Pancreas (tissue), 10 donors: ENCODE measurements at regions not wholly inside any gene's neighbourhood (a gene's known extent, or its start where the extent isn't known, plus 50 kb on each side); places are given as distances from the start of the nearest gene placed in this dataset.

Experiments
- ATAC-seq, 4 donors: fragments of 200-7000 bp; cut with Tn5 transposase; one replicate each; pipeline versions ENCODE4 v1.8.0 to v1.9.1; 2020; ENCODE audit warnings: mild to moderate bottlenecking in 4 of 4, moderate library complexity in 4 of 4
- DNase-seq, 6 donors: peaks; one replicate each; pipeline ENCODE4 v3.0.0-alpha.2; 2020
- FAIRE-seq: peaks from 2 replicates; lab custom pipeline; 2012; peaks lifted over from hg19 to GRCh38; lab: Jason Lieb, UNC
- H3K27ac ChIP-seq, 4 donors: fragments of 200-600 bp; sonication (generic); 1 replicate in 3 of 4; 2 replicates in 1 of 4; pipeline versions ENCODE4 v1.5.0 to v1.8.0; 2020
- H3K27me3 ChIP-seq, 4 donors: fragments of 200-600 bp; one replicate each; pipeline ENCODE4 v1.8.0; 2021
- H3K36me3 ChIP-seq, 3 donors: fragments of 200-600 bp; sonication (generic) in 1 of 3; one replicate each; pipeline versions ENCODE4 v1.5.0 to v1.8.0; 2020 to 2021
- H3K4me1 ChIP-seq, 3 donors: fragments of 200-600 bp; one replicate each; pipeline ENCODE4 v1.8.0; 2021
- H3K4me3 ChIP-seq, 4 donors: fragments of 200-600 bp; sonication (generic) in 2 of 4; one replicate each; pipeline versions ENCODE4 v1.5.0 to v1.8.0; 2020 to 2021
- H3K9me3 ChIP-seq, 4 donors: fragments of 200-600 bp; one replicate each; pipeline ENCODE4 v1.8.0; 2021
- WGBS, 2 donors: extraction: QIAGEN DNeasy Blood & Tissue Kit; methylation state at CpG; one replicate each; pipeline ENCODE4 v1.1.7; 2013; 5-methylcytosine and 5-hydroxymethylcytosine counted together
- intact Hi-C, 3 donors: fragments of 100-400 bp; cut with DNase I; formaldehyde crosslinking; loops; one replicate each; pipeline versions ENCODE4 v1.11.1 to v1.14.2; 2022
- TF ChIP-seq, protein P1 (sequence below), 4 donors: fragments of 200-600 bp; sonication (generic) in 3 of 4; IDR thresholded peaks; one replicate each; pipeline versions ENCODE4 v1.5.0 to v1.8.0; 2021; ENCODE audit warnings: antibody characterized with exemption in 4 of 4
- donor health status: healthy with polysubstance abuse.
- donor health status: DM: no; HTN: no; CAD: no; lungs with moderate emphysema.
- donor health status: DM: no; HTN: no; CAD: no.
- donor health status: control.
- donor health status: control.
- donor health status: Bipolar disorder and iron deficiency.
- donor health status: DM: yes; HTN: yes; CAD: no.
- donor health status: DM: no; HTN: no; CAD: no.
- donor health status: DM: no; HTN: no; CAD: no.
- donor health status: DM: yes; HTN: yes; CAD: no.

DNA sequence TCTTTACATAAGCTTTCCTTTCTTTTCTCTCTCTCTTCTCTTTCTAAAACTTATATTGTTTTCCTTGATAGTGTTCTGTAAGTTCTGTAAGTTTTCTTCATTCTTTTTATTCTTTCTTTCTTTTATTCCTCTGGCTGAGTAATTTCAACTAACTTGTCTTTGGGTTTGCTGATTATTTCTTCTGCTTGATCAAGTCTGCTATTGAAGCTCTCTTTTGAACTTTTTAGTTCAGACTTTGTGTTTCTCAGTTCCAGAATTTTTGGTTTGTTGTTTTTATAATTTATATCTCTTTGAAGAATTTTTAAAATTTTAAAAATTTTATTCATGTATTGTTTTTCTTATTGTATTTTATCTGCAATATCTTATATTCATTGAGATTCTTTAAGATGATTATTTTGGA, 795.8 kb upstream of the SALL3 start:
- H3K36me3 ChIP-seq, result no peaks in the 10 kb centered on the region
- TF ChIP-seq, protein P1, sequence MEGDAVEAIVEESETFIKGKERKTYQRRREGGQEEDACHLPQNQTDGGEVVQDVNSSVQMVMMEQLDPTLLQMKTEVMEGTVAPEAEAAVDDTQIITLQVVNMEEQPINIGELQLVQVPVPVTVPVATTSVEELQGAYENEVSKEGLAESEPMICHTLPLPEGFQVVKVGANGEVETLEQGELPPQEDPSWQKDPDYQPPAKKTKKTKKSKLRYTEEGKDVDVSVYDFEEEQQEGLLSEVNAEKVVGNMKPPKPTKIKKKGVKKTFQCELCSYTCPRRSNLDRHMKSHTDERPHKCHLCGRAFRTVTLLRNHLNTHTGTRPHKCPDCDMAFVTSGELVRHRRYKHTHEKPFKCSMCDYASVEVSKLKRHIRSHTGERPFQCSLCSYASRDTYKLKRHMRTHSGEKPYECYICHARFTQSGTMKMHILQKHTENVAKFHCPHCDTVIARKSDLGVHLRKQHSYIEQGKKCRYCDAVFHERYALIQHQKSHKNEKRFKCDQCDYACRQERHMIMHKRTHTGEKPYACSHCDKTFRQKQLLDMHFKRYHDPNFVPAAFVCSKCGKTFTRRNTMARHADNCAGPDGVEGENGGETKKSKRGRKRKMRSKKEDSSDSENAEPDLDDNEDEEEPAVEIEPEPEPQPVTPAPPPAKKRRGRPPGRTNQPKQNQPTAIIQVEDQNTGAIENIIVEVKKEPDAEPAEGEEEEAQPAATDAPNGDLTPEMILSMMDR (IDR thresholded peaks at IDR 0.05), result no peak
- ATAC-seq (no peak), FAIRE-seq (no peak), DNase-seq (no peak)
- no peak overlapping the region for H3K27ac ChIP-seq
- no peak overlapping the region for H3K4me3 ChIP-seq
- intact Hi-C loops, result no loop called here
- H3K27me3 ChIP-seq, result peaks cover 0 to 9% (median 0%) of the 10 kb centered on the region in 4 donors
- H3K9me3 ChIP-seq, result peaks cover 0 to 7% (median under 1%) of the 10 kb centered on the region in 4 donors
- no peaks in the 10 kb centered on the region for H3K4me1 ChIP-seq

DNA sequence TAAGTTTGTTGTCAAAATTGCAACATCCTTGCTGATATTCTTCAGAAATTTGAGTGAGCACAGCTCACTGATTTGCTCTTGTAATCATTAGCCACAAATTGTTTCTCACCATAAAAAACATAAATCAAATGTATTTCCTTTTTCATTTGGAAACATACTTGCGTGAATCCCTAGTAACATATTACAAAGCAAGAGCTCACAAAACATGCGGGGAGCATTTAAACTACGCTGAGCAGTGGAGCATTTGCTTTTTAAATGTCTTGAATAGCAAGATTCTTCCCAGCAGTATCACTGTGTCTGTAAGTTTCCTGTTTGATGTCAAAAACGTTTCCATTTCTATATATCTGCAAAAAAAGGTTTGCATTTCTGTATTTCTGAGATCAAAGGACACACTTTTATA, 788.3 kb upstream of the SALL3 start:
- intact Hi-C loops, result no loop called here
- no peak overlapping the region for H3K27ac ChIP-seq
- DNase-seq, result no peak
- TF ChIP-seq, protein P1 (IDR thresholded peaks at IDR 0.05), result no peak
- FAIRE-seq, result no peak
- peaks cover 0 to 7% (median 0%) of the 10 kb centered on the region in 3 donors for H3K4me1 ChIP-seq
- no peak for ATAC-seq
- H3K36me3 ChIP-seq, result no peaks in the 10 kb centered on the region
- no peaks in the 10 kb centered on the region for H3K9me3 ChIP-seq
- 33 to 36% methylated on average over 4 of the region's 4 CpGs for WGBS, 2 donors
- no peaks in the 10 kb centered on the region for H3K27me3 ChIP-seq
- H3K4me3 ChIP-seq, result no peak overlapping the region

DNA sequence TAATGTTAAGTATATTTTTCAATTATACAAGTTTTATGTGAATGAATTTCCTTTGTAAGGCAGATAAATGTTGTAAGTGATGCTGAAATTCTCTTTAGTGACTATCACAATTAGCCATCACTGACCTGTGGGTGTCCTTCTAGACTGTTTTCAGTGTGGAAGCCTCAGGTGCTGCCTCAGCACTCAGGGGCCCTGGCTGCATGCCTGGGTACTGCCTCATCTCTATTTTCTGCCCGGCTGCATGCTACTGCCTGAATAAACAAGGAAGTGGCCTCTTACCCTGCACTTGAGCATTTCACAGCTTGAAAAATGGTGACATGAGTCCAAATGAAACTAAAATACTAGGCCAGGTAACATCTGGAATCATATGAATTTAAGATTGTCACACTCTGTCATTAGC, 787.6 kb upstream of the SALL3 start:
- intact Hi-C loops, result no loop called here
- TF ChIP-seq, protein P1 (IDR thresholded peaks at IDR 0.05), result peak in 1 of 4 donors; percentile 13
- FAIRE-seq, result no peak
- peak in 4 of 6 donors; percentile 28 to 46 (median 44) for DNase-seq
- WGBS, 2 donors, result 4 to 11% methylated on average over 1 of the region's 1 CpG
- Histone ChIP-seq H3K27ac (peak overlapping the region in 1 of 4 donors; percentile 33), H3K9me3 (no peaks in the 10 kb centered on the region), H3K4me1 (peaks cover 0 to 7% (median 0%) of the 10 kb centered on the region in 3 donors), H3K27me3 (peaks cover 0 to 5% (median 0%) of the 10 kb centered on the region in 4 donors), H3K4me3 (no peak overlapping the region), H3K36me3 (no peaks in the 10 kb centered on the region)
- peak; percentile 55 to 96 (median 91) for ATAC-seq

DNA sequence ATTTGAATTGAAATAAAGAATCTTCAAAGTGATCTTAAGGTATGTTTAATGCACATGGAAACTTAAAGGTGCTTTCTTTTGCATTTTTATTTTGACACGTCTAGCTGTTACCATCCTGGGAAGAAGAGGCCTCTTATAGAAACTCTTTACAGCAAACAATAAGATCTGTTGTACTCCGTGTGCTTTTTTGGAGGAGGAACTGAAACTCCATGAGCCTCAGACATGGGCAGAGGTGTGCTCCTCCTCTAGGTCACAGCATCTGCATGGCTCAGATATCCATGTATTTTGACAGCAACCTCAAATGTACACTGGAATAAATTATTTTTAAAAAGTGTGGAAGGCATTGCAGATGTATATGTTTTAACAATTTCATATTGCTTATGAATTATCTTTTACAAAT, 783.3 kb upstream of the SALL3 start:
- Histone ChIP-seq H3K27ac (no peak overlapping the region), H3K4me3 (no peak overlapping the region), H3K4me1 (peaks cover 0 to 1% (median 0%) of the 10 kb centered on the region in 3 donors), H3K9me3 (no peaks in the 10 kb centered on the region), H3K36me3 (no peaks in the 10 kb centered on the region), H3K27me3 (peaks cover 0 to 5% (median 0%) of the 10 kb centered on the region in 4 donors)
- no peak for ATAC-seq
- 48 to 68% methylated on average over 2 of the region's 2 CpGs for WGBS, 2 donors
- TF ChIP-seq, protein P1 (IDR thresholded peaks at IDR 0.05), result no peak
- no peak for DNase-seq
- intact Hi-C loops, result no loop called here
- no peak for FAIRE-seq

DNA sequence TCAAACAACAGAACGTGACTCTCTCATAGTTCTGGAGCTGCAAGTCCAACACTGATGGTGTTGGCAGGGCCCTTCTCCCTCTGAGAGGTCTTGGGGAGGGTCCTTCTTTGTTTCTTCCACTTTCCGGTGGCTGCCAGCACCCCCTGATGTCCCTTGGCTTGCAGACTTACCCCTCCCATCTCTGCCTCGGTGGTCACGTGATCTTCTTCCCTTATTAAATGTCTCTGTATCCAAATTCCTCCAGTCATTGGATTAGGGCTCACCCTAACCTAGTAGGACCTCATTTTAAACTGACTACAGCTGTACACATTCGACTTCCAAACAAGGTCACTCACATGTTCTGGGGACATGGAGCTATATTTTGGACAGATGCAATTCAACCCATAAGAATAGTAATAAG, 780.6 kb upstream of the SALL3 start:
- H3K36me3 ChIP-seq, result no peaks in the 10 kb centered on the region
- TF ChIP-seq, protein P1 (IDR thresholded peaks at IDR 0.05), result no peak
- H3K4me3 ChIP-seq, result no peak overlapping the region
- H3K4me1 ChIP-seq, result no peaks in the 10 kb centered on the region
- no peaks in the 10 kb centered on the region for H3K9me3 ChIP-seq
- DNase-seq, result no peak
- no peak overlapping the region for H3K27ac ChIP-seq
- FAIRE-seq, result no peak
- peaks cover 0 to 5% (median 0%) of the 10 kb centered on the region in 4 donors for H3K27me3 ChIP-seq
- WGBS, 2 donors, result 46 to 51% methylated on average over 5 of the region's 5 CpGs
- no peak for ATAC-seq
- intact Hi-C loops, result no loop called here
